Liver (tissue), 3 donors: ENCODE measurements at regions not wholly inside any gene's neighbourhood (a gene's known extent, or its start where the extent isn't known, plus 50 kb on each side); places are given as distances from the start of the nearest gene placed in this dataset.

Experiments used
- CTCF ChIP-seq: fragments of 150-350 bp; IDR thresholded peaks from 2 replicates; pipeline ENCODE4 v1.5.1; 2017; ENCODE audit warnings: improper control_type of control experiment, low read depth, low read length; ENCODE audit not compliant: missing input control
- EGR1 ChIP-seq, 2 donors: IDR thresholded peaks; 2 replicates each; pipeline ENCODE4 v1.6.1; 2016 to 2018; ENCODE audit warnings: antibody characterized with exemption in 2 of 2, low read depth in 2 of 2
- GABPA ChIP-seq, 2 donors: IDR thresholded peaks in 1 of 2; conservative IDR thresholded peaks in 1 of 2; 2 replicates each; pipeline ENCODE4 v1.6.1; 2016; ENCODE audit warnings: antibody characterized with exemption in 2 of 2, mild to moderate bottlenecking in 1 of 2, moderate library complexity in 1 of 2
- JUND ChIP-seq, 2 donors: IDR thresholded peaks; 2 replicates each; pipeline ENCODE4 v1.6.1; 2016; ENCODE audit warnings: antibody characterized with exemption in 2 of 2
- MAX ChIP-seq: IDR thresholded peaks from 2 replicates; pipeline ENCODE4 v1.6.1; 2016; ENCODE audit warnings: antibody characterized with exemption
- NR2F2 ChIP-seq: IDR thresholded peaks from 2 replicates; pipeline ENCODE4 v1.6.1; 2016; ENCODE audit warnings: antibody characterized with exemption
- RAD21 ChIP-seq, 2 donors: IDR thresholded peaks; 2 replicates each; pipeline ENCODE4 v1.6.1; 2016; ENCODE audit warnings: antibody characterized with exemption in 2 of 2, mild to moderate bottlenecking in 2 of 2
- REST ChIP-seq: IDR thresholded peaks from 2 replicates; pipeline ENCODE4 v1.6.1; 2016; ENCODE audit warnings: antibody characterized with exemption, mild to moderate bottlenecking
- RXRA ChIP-seq, 2 donors: IDR thresholded peaks; 2 replicates each; pipeline ENCODE4 v1.6.1; 2017 to 2018; ENCODE audit warnings: antibody characterized with exemption in 2 of 2, mild to moderate bottlenecking in 1 of 2
- SP1 ChIP-seq: IDR thresholded peaks from 2 replicates; pipeline ENCODE4 v1.6.1; 2018; ENCODE audit warnings: antibody characterized with exemption, mild to moderate bottlenecking
- TAF1 ChIP-seq: conservative IDR thresholded peaks from 2 replicates; pipeline ENCODE4 v1.6.1; 2016; ENCODE audit warnings: antibody characterized with exemption, mild to moderate bottlenecking
- YY1 ChIP-seq: IDR thresholded peaks from 2 replicates; pipeline ENCODE4 v1.6.1; 2016; ENCODE audit warnings: antibody characterized with exemption, mild to moderate bottlenecking
- donor health status: healthy.
- donor health status: healthy.

- TF ChIP-seq CTCF (no peak), YY1 (no peak), REST (no peak), SP1 (no peak), MAX (no peak), NR2F2 (no peak), EGR1 (IDR thresholded peaks at IDR 0.05; ENCODE audit: low read depth in 2 of 2) (no peak), GABPA (IDR thresholded peaks at IDR 0.05 in 1 of 2, conservative IDR thresholded peaks at IDR 0.05 in 1 of 2) (no peak), RAD21 (IDR thresholded peaks at IDR 0.05) (no peak), RXRA (IDR thresholded peaks at IDR 0.05) (no peak), JUND (IDR thresholded peaks at IDR 0.05) (no peak), TAF1 (no peak)
Observed at GRCh38 chr2:19805266-19805665, 96.5 kb downstream of the TTC32 start.
